ENCODE measurements at regions not wholly inside any gene's neighbourhood (a gene's known extent, or its start where the extent isn't known, plus 50 kb on each side); places are given as distances from the start of the nearest gene placed in this dataset.

GRCh38 chr3:191066669-191067068, 132.4 kb upstream of the OSTN start:
- no peak overlapping the region for H3K4me3 ChIP-seq (ENCODE audit: low read depth, low read length)
- no peak for TF ChIP-seq CTCF (IDR thresholded peaks at IDR 0.05; ENCODE audit: borderline replicate concordance, insufficient read depth, low read depth, low read length)

GRCh38 chr3:191065181-191065805, 133.7 kb upstream of the OSTN start:
- TF ChIP-seq CTCF (IDR thresholded peaks at IDR 0.05; ENCODE audit: borderline replicate concordance, insufficient read depth, low read depth, low read length) = no peak
- no peak overlapping the region for H3K4me3 ChIP-seq (ENCODE audit: low read depth, low read length)

GRCh38 chr3:191051037-191051436, 148.0 kb upstream of the OSTN start:
- no peak overlapping the region for H3K4me3 ChIP-seq (ENCODE audit: low read depth, low read length)
- TF ChIP-seq CTCF (IDR thresholded peaks at IDR 0.05; ENCODE audit: borderline replicate concordance, insufficient read depth, low read depth, low read length) = 0 out of 2 replicates have a peak, but pooled peaks have one; percentile 15

- no peak overlapping the region for H3K4me3 ChIP-seq (ENCODE audit: low read depth, low read length)
- no peak for TF ChIP-seq CTCF (IDR thresholded peaks at IDR 0.05; ENCODE audit: borderline replicate concordance, insufficient read depth, low read depth, low read length)
Measured at GRCh38 chr3:191047930-191048329, 151.1 kb upstream of the OSTN start.

- no peak overlapping the region for H3K4me3 ChIP-seq (ENCODE audit: low read depth, low read length)
- TF ChIP-seq CTCF (IDR thresholded peaks at IDR 0.05; ENCODE audit: borderline replicate concordance, insufficient read depth, low read depth, low read length) = no peak
Measured at GRCh38 chr3:191030929-191031328, 168.1 kb upstream of the OSTN start.

GRCh38 chr3:191030491-191030890, 168.0 kb upstream of the GMNC start:
- no peak overlapping the region for H3K4me3 ChIP-seq (ENCODE audit: low read depth, low read length)
- no peak for TF ChIP-seq CTCF (IDR thresholded peaks at IDR 0.05; ENCODE audit: borderline replicate concordance, insufficient read depth, low read depth, low read length)

GRCh38 chr3:191026746-191027145, 164.3 kb upstream of the GMNC start:
- TF ChIP-seq CTCF (IDR thresholded peaks at IDR 0.05; ENCODE audit: borderline replicate concordance, insufficient read depth, low read depth, low read length) = no peak
- H3K4me3 ChIP-seq (ENCODE audit: low read depth, low read length) = no peak overlapping the region
